IgD-negative memory B cell (primary cell): ENCODE measurements at regions not wholly inside any gene's neighbourhood (a gene's known extent, or its start where the extent isn't known, plus 50 kb on each side); places are given as distances from the start of the nearest gene placed in this dataset.

Experiments used
- H3K27ac Mint-ChIP-seq, 3 donors: one replicate each; pipeline ENCODE4 v1.8.0; 2020 to 2022; ENCODE audit warnings: mild to moderate bottlenecking in 3 of 3, mixed read lengths in 3 of 3, moderate library complexity in 1 of 3
- H3K27me3 Mint-ChIP-seq: one replicate; pipeline ENCODE4 v1.8.0; 2021; ENCODE audit warnings: mixed read lengths
- H3K36me3 Mint-ChIP-seq: one replicate; pipeline ENCODE4 v1.8.0; 2020; ENCODE audit warnings: mild to moderate bottlenecking, mixed read lengths
- H3K4me1 Mint-ChIP-seq, 3 donors: one replicate each; pipeline ENCODE4 v1.8.0; 2020 to 2022; ENCODE audit warnings: mixed read lengths in 3 of 3, mild to moderate bottlenecking in 1 of 3
- H3K4me3 Mint-ChIP-seq, 4 donors: one replicate each; pipeline ENCODE4 v1.8.0; 2020 to 2022; ENCODE audit warnings: mild to moderate bottlenecking in 4 of 4, mixed read lengths in 4 of 4, moderate library complexity in 3 of 4
- H3K9me3 Mint-ChIP-seq, 3 donors: one replicate each; pipeline ENCODE4 v1.8.0; 2020 to 2021; ENCODE audit warnings: mixed read lengths in 3 of 3, mild to moderate bottlenecking in 1 of 3

GRCh38 chr12:118611295-118611694 lies 234.9 kb downstream of the SUDS3 start:
- no peaks in the 10 kb centered on the region for H3K4me1 Mint-ChIP-seq
- H3K36me3 Mint-ChIP-seq: peaks cover 5% of the 10 kb centered on the region
- peaks cover 8 to 22% (median 13%) of the 10 kb centered on the region in 3 donors for H3K9me3 Mint-ChIP-seq
- H3K27ac Mint-ChIP-seq: no peak overlapping the region
- H3K4me3 Mint-ChIP-seq: no peak overlapping the region
- peaks cover 10% of the 10 kb centered on the region for H3K27me3 Mint-ChIP-seq

DNA sequence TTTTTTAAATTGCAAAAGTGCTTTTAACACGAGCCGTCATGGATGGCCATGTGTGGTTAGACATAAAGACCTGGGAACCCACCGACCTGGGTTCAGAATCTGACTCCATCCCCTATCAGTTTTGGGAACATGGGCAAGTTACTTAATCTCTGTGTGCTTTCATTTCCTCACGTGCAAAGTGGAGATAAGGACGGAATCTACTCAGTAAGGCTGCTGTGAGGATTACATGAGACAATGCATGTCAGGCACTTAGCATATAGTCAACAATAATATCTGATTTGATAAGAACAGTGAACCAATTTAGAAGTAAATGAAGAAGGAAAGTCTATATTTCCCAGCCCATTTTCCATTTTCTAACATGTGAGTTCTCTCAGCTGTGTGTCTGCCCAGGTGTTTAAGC lies 235.4 kb downstream of the SUDS3 start:
- peaks cover 10% of the 10 kb centered on the region for H3K27me3 Mint-ChIP-seq
- no peaks in the 10 kb centered on the region for H3K4me1 Mint-ChIP-seq
- H3K27ac Mint-ChIP-seq: no peak overlapping the region
- H3K9me3 Mint-ChIP-seq: peaks cover 8 to 22% (median 13%) of the 10 kb centered on the region in 3 donors
- H3K36me3 Mint-ChIP-seq: peaks cover 5% of the 10 kb centered on the region
- no peak overlapping the region for H3K4me3 Mint-ChIP-seq

- H3K4me3 Mint-ChIP-seq: no peak overlapping the region
- H3K36me3 Mint-ChIP-seq: peaks cover 5% of the 10 kb centered on the region
- H3K9me3 Mint-ChIP-seq: peaks cover 4 to 14% (median 9%) of the 10 kb centered on the region in 3 donors
- no peak overlapping the region for H3K27ac Mint-ChIP-seq
- H3K27me3 Mint-ChIP-seq: peaks cover 2% of the 10 kb centered on the region
- H3K4me1 Mint-ChIP-seq: peaks cover 0 to 2% (median 0%) of the 10 kb centered on the region in 3 donors
These were observed 241.5 kb downstream of the SUDS3 start for GRCh38 chr12:118617611-118618450.

DNA sequence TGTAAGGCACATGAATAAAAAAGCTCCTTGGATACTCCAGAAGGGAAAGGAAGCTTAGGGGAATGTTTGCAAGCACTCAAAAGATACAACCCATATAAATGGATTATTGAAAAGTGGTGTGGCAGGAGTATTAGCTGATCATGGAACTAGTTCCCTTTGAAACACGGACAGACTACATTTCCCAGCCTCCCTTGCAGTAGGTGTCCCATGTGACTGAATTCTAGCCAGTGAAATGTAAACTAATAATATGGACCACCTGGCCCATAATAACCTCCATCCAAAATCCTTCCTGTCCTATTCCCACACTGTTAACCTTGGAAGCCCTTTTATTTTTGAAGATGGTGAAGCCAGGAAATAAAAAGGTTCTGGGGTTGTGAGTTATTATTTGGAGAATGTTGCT lies 242.3 kb downstream of the SUDS3 start:
- Mint-ChIP-seq H3K4me1 (peaks cover 0 to 2% (median 0%) of the 10 kb centered on the region in 3 donors), H3K9me3 (peaks cover 2 to 11% (median 5%) of the 10 kb centered on the region in 3 donors), H3K4me3 (no peak overlapping the region), H3K27me3 (peaks cover 1% of the 10 kb centered on the region), H3K27ac (no peak overlapping the region), H3K36me3 (peaks cover 2% of the 10 kb centered on the region)

GRCh38 chr12:118625050-118625675 lies 248.8 kb downstream of the SUDS3 start:
- Mint-ChIP-seq H3K4me3 (no peak overlapping the region), H3K27ac (peak overlapping the region in 2 of 3 donors; percentile 18 to 38), H3K4me1 (no peaks in the 10 kb centered on the region), H3K9me3 (peaks cover 0 to 14% (median 3%) of the 10 kb centered on the region in 3 donors), H3K27me3 (no peaks in the 10 kb centered on the region), H3K36me3 (no peaks in the 10 kb centered on the region)

GRCh38 chr12:118633071-118633470 lies 256.7 kb downstream of the SUDS3 start:
- Mint-ChIP-seq H3K27ac (no peak overlapping the region), H3K4me3 (no peak overlapping the region), H3K27me3 (no peaks in the 10 kb centered on the region), H3K36me3 (no peaks in the 10 kb centered on the region), H3K4me1 (no peaks in the 10 kb centered on the region), H3K9me3 (peaks cover 0 to 3% (median 3%) of the 10 kb centered on the region in 3 donors)

GRCh38 chr12:118635276-118635675 lies 258.9 kb downstream of the SUDS3 start:
- Mint-ChIP-seq H3K36me3 (no peaks in the 10 kb centered on the region), H3K27me3 (no peaks in the 10 kb centered on the region), H3K4me3 (no peak overlapping the region), H3K9me3 (peaks cover 0 to 3% (median 3%) of the 10 kb centered on the region in 3 donors), H3K27ac (no peak overlapping the region), H3K4me1 (no peaks in the 10 kb centered on the region)

GRCh38 chr12:118637767-118638370 lies 261.5 kb downstream of the SUDS3 start:
- no peaks in the 10 kb centered on the region for H3K36me3 Mint-ChIP-seq

DNA sequence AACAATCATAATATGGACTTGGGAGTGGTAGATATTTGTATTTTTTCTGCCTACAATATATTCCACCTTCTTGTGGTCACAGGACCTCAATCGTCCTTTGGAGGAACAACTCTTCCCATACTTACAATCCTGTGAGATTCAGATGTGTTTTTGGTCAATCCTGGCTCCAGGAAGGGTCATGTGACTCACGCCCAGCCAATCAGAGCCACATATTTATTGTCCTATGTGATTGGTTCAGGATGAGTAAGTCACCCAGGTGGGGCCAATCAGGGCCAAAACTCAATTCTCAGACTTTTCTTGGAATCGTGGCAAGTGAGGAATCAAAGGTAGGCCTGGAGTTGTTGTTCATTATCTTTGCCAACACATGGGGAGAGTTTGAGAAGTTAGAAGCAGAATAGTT lies 264.9 kb downstream of the SUDS3 start:
- Mint-ChIP-seq H3K9me3 (peaks cover 4 to 16% (median 8%) of the 10 kb centered on the region in 3 donors), H3K36me3 (no peaks in the 10 kb centered on the region), H3K4me3 (no peak overlapping the region), H3K27ac (no peak overlapping the region), H3K27me3 (no peaks in the 10 kb centered on the region), H3K4me1 (no peaks in the 10 kb centered on the region)

More at GRCh38 chr12:118637767-118638370, 261.5 kb downstream of the SUDS3 start:
- H3K4me1 Mint-ChIP-seq: no peaks in the 10 kb centered on the region
- peaks cover 0 to 7% (median 1%) of the 10 kb centered on the region in 3 donors for H3K9me3 Mint-ChIP-seq
- no peak overlapping the region for H3K27ac Mint-ChIP-seq
- no peak overlapping the region for H3K4me3 Mint-ChIP-seq
- no peaks in the 10 kb centered on the region for H3K27me3 Mint-ChIP-seq

- H3K36me3 Mint-ChIP-seq: no peaks in the 10 kb centered on the region
- no peak overlapping the region for H3K27ac Mint-ChIP-seq
- no peaks in the 10 kb centered on the region for H3K4me1 Mint-ChIP-seq
- peaks cover 4 to 16% (median 9%) of the 10 kb centered on the region in 3 donors for H3K9me3 Mint-ChIP-seq
- no peak overlapping the region for H3K4me3 Mint-ChIP-seq
- no peaks in the 10 kb centered on the region for H3K27me3 Mint-ChIP-seq
These were observed 268.9 kb downstream of the SUDS3 start for GRCh38 chr12:118645219-118645618.

DNA sequence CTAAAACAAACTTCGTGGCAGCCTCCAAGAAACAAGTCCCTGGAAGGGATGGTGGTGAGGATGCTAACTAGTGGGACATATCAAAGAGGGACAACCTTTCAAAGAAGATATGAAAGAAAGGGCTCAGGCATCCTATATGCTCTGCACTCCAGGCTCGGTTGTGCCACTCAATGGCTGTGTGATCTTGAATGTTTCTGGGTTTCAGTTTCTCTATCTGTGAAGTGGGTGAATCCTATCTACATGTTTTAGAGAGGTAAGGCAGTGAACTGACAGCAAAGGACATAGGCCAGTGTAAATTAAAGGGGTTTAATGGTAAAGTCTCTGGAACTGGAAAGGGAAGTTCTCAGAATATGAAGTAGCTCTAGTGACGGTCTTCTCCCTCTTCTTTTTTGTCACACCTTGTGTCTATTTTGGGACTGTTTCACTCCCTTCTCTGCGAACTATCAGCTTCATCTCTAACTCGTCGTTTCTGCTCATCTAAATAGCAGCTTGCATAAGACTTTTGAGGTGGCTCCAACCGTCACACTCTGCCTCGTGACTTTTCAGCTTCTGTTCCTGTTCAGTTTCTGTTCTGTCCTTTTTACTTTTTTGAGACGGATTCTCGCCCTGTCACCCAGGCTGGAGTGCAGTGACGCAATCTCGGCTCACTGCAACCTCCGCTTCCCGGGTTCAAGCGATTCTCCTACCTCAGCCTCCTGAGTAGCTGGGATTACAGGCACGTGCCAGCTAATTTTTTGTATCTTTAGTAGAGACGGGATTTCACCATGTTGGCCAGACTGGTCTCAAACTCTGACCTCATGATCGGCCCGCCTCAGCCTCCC lies 273.6 kb downstream of the SUDS3 start:
- peaks cover 2 to 9% (median 4%) of the 10 kb centered on the region in 3 donors for H3K9me3 Mint-ChIP-seq
- peaks cover 2% of the 10 kb centered on the region for H3K36me3 Mint-ChIP-seq
- H3K27me3 Mint-ChIP-seq: peaks cover 2% of the 10 kb centered on the region
- no peak overlapping the region for H3K4me3 Mint-ChIP-seq
- H3K27ac Mint-ChIP-seq: no peak overlapping the region
- no peaks in the 10 kb centered on the region for H3K4me1 Mint-ChIP-seq

DNA sequence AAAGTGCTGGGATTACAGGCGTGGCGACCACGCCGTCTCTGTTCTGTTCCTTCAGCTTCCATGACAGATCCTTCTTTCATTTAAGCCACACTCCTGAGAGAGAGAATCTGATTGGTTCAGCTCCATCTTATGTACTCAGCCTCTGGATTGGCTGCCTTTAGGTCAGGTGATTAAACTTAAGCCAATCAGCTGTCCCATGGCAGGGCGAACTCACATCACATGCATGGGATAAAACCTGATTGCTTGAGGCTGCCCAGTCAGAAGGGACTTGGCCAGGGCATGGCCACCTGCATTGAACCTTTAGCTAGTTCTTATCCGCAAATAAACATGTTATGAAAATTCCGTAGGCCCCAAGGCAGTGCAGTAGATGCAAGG lies 274.2 kb downstream of the SUDS3 start:
- H3K27me3 Mint-ChIP-seq: peaks cover 2% of the 10 kb centered on the region
- H3K36me3 Mint-ChIP-seq: peaks cover 2% of the 10 kb centered on the region
- no peaks in the 10 kb centered on the region for H3K4me1 Mint-ChIP-seq
- peaks cover 2 to 9% (median 4%) of the 10 kb centered on the region in 3 donors for H3K9me3 Mint-ChIP-seq
- H3K4me3 Mint-ChIP-seq: no peak overlapping the region
- H3K27ac Mint-ChIP-seq: no peak overlapping the region

DNA sequence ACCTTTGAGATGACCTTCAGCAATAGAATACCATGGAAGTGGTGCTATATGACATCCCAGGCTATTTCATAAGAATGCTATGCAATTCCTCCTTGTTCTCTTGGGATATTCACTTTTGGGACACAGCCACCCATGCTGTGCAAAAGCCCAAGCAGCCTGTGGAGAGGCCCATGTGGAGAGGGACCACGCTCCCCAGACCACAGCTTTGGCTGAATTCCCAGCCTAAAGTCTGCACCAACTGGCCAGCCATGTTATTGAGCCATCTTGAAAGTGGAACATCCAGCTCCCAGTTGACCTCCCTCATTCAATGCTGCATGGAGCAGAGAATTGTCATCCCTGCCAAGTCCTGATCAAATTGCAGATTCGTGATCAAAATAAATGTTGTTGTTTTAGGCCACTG lies 275.1 kb downstream of the SUDS3 start:
- peaks cover 2% of the 10 kb centered on the region for H3K36me3 Mint-ChIP-seq
- peaks cover 2% of the 10 kb centered on the region for H3K27me3 Mint-ChIP-seq
- H3K27ac Mint-ChIP-seq: no peak overlapping the region
- peaks cover 0 to 5% (median 2%) of the 10 kb centered on the region in 3 donors for H3K9me3 Mint-ChIP-seq
- H3K4me3 Mint-ChIP-seq: no peak overlapping the region
- H3K4me1 Mint-ChIP-seq: no peaks in the 10 kb centered on the region

DNA sequence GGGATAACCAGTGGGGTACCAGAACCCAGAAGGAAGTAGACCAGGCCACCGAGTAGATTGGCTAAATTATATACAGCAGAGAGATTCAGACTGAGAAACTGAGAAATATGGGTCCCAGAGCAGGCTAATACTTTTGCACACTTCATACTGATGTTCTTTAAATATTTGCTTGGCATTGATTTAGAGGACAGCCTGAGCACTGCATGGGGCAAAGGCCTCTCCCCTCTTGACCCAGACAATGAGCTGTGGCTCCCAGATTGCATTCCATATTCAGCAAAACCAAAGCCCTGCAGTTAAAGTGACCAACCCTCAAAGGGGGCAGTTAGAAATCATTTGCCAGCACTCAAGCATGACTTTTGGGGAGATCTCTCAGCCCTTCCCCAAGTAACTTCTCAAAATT lies 279.2 kb downstream of the SUDS3 start:
- peaks cover 0 to 2% (median 2%) of the 10 kb centered on the region in 3 donors for H3K9me3 Mint-ChIP-seq
- H3K4me3 Mint-ChIP-seq: no peak overlapping the region
- peaks cover 2% of the 10 kb centered on the region for H3K27me3 Mint-ChIP-seq
- no peak overlapping the region for H3K27ac Mint-ChIP-seq
- peaks cover 2% of the 10 kb centered on the region for H3K36me3 Mint-ChIP-seq
- no peaks in the 10 kb centered on the region for H3K4me1 Mint-ChIP-seq
